ENCODE measurements at regions not wholly inside any gene's neighbourhood (a gene's known extent, or its start where the extent isn't known, plus 50 kb on each side); places are given as distances from the start of the nearest gene placed in this dataset.

DNA sequence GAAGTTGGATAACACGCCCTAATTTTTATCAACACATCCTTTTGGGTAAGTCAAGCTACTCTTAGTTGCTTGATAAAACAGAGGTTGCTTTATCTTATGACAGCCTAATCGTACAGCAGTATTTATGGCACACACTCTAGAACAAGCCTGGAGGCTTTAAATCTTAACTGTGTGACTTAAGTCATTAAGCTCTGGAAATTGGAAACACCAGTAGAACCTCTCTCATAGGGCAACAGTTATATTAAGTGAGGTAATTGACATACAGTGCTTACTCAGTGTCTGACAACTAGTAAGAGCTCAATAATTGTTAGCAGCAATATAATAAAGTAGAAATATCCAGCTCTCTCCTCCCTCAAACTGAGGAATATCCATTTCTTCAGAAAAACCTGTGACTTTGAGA lies 808.9 kb upstream of the WWC1 start:
- no peak for TF ChIP-seq EZH2 (IDR thresholded peaks at IDR 0.05; ENCODE audit: borderline replicate concordance, insufficient read depth, low read length, poor library complexity, severe bottlenecking)
- no peak for TF ChIP-seq REST (IDR thresholded peaks at IDR 0.05; ENCODE audit: borderline replicate concordance)
- no peak for TF ChIP-seq EP300 (conservative IDR thresholded peaks at IDR 0.05; ENCODE audit: poor library complexity, severe bottlenecking)
- no peak for TF ChIP-seq MXI1 (conservative IDR thresholded peaks at IDR 0.05; ENCODE audit: poor library complexity, severe bottlenecking)
- TF ChIP-seq RAD21 (conservative IDR thresholded peaks at IDR 0.05): no peak
- no peak for TF ChIP-seq POLR2AphosphoS5 (IDR thresholded peaks at IDR 0.05)
- TF ChIP-seq SMC3 (conservative IDR thresholded peaks at IDR 0.05; ENCODE audit: poor library complexity): no peak
- TF ChIP-seq TAF1 (IDR thresholded peaks at IDR 0.05; ENCODE audit: low read depth): no peak
- TF ChIP-seq, protein P1, sequence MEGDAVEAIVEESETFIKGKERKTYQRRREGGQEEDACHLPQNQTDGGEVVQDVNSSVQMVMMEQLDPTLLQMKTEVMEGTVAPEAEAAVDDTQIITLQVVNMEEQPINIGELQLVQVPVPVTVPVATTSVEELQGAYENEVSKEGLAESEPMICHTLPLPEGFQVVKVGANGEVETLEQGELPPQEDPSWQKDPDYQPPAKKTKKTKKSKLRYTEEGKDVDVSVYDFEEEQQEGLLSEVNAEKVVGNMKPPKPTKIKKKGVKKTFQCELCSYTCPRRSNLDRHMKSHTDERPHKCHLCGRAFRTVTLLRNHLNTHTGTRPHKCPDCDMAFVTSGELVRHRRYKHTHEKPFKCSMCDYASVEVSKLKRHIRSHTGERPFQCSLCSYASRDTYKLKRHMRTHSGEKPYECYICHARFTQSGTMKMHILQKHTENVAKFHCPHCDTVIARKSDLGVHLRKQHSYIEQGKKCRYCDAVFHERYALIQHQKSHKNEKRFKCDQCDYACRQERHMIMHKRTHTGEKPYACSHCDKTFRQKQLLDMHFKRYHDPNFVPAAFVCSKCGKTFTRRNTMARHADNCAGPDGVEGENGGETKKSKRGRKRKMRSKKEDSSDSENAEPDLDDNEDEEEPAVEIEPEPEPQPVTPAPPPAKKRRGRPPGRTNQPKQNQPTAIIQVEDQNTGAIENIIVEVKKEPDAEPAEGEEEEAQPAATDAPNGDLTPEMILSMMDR (IDR thresholded peaks at IDR 0.05; ENCODE audit: poor library complexity, severe bottlenecking): no peak
- Histone ChIP-seq H3K79me2 (replicated peaks; ENCODE audit: insufficient read depth, low read length) (no peaks in the 10 kb centered on the region), H3K4me3 (ENCODE audit: low read length) (no peak overlapping the region), H3K4me2 (ENCODE audit: low read length) (no peak overlapping the region), H3K9ac (ENCODE audit: low read length) (no peak overlapping the region), H3K9me2 (ENCODE audit: insufficient read depth, low read length) (no peaks in the 10 kb centered on the region), H3K36me3 (ENCODE audit: insufficient read depth, low read length) (no peaks in the 10 kb centered on the region), H3F3A (ENCODE audit: insufficient read depth, low read length, poor library complexity, severe bottlenecking) (no peaks in the 10 kb centered on the region), H3K27ac (ENCODE audit: low read length) (no peak overlapping the region), H4K20me1 (ENCODE audit: insufficient read depth) (no peaks in the 10 kb centered on the region), H3K9me3 (ENCODE audit: low read length) (no peaks in the 10 kb centered on the region), H2AFZ (ENCODE audit: low read depth, low read length) (no peak overlapping the region), H3K27me3 (ENCODE audit: insufficient read depth, low read depth, low read length) (no peaks in the 10 kb centered on the region)

GRCh38 chr5:167485061-167485774 lies 806.2 kb upstream of the WWC1 start:
- H3K79me2 ChIP-seq (replicated peaks; ENCODE audit: insufficient read depth, low read length): no peaks in the 10 kb centered on the region
- H3K9me2 ChIP-seq (ENCODE audit: insufficient read depth, low read length): no peaks in the 10 kb centered on the region
- TF ChIP-seq EZH2 (IDR thresholded peaks at IDR 0.05; ENCODE audit: borderline replicate concordance, insufficient read depth, low read length, poor library complexity, severe bottlenecking) (no peak), EP300 (conservative IDR thresholded peaks at IDR 0.05; ENCODE audit: poor library complexity, severe bottlenecking) (no peak), RAD21 (conservative IDR thresholded peaks at IDR 0.05) (no peak), SMC3 (conservative IDR thresholded peaks at IDR 0.05; ENCODE audit: poor library complexity) (no peak), MXI1 (conservative IDR thresholded peaks at IDR 0.05; ENCODE audit: poor library complexity, severe bottlenecking) (no peak), POLR2AphosphoS5 (IDR thresholded peaks at IDR 0.05) (no peak), TAF1 (IDR thresholded peaks at IDR 0.05; ENCODE audit: low read depth) (no peak), REST (IDR thresholded peaks at IDR 0.05; ENCODE audit: borderline replicate concordance) (no peak)
- TF ChIP-seq, protein P1 (IDR thresholded peaks at IDR 0.05; ENCODE audit: poor library complexity, severe bottlenecking): no peak
- H3K27me3 ChIP-seq (ENCODE audit: insufficient read depth, low read depth, low read length): no peaks in the 10 kb centered on the region
- no peak overlapping the region for H3K4me2 ChIP-seq (ENCODE audit: low read length)
- H2AFZ ChIP-seq (ENCODE audit: low read depth, low read length): no peak overlapping the region
- H3K9me3 ChIP-seq (ENCODE audit: low read length): no peaks in the 10 kb centered on the region
- no peak overlapping the region for H3K4me3 ChIP-seq (ENCODE audit: low read length)
- H4K20me1 ChIP-seq (ENCODE audit: insufficient read depth): no peaks in the 10 kb centered on the region
- no peaks in the 10 kb centered on the region for H3K36me3 ChIP-seq (ENCODE audit: insufficient read depth, low read length)
- no peak overlapping the region for H3K9ac ChIP-seq (ENCODE audit: low read length)
- H3K27ac ChIP-seq (ENCODE audit: low read length): no peak overlapping the region
- H3F3A ChIP-seq (ENCODE audit: insufficient read depth, low read length, poor library complexity, severe bottlenecking): no peaks in the 10 kb centered on the region
